Endothelial cell of umbilical vein (primary cell): ENCODE measurements at regions not wholly inside any gene's neighbourhood (a gene's known extent, or its start where the extent isn't known, plus 50 kb on each side); places are given as distances from the start of the nearest gene placed in this dataset.

Experiments
- BruUV-seq: library from RNA; stranded (reverse); fragments of 400-500 nt; replicated peaks from 2 replicates; lab custom pipeline; 2021; lab: Mats Ljungman, UMichigan
- CTCF ChIA-PET: fragments of 300-600, 350-600 bp; sonication (Branson Sonifier 250); formaldehyde crosslinking; loops from one replicate; lab custom pipeline; 2021; ENCODE audit warnings: antibody characterized with exemption, inconsistent platforms; lab: Charles Lee
- POLR2A ChIA-PET: fragments of 300-600, 350-600 bp; sonication (Branson Sonifier 250); formaldehyde crosslinking; loops from one replicate; lab custom pipeline; 2021; ENCODE audit warnings: antibody characterized with exemption, inconsistent platforms; lab: Charles Lee
- DNase-seq: peaks from one replicate; pipeline ENCODE4 v3.0.0-alpha.2; 2011; ENCODE audit warnings: low read depth, low spot score
- FAIRE-seq: peaks from 2 replicates; lab custom pipeline; 2011; peaks lifted over from hg19 to GRCh38; lab: Jason Lieb, UNC
- H2AFZ ChIP-seq: 2 replicates; pipeline ENCODE4 v1.6.0; 2012; ENCODE audit warnings: low read depth, low read length, control low read depth, inconsistent platforms
- H3K27ac ChIP-seq: 2 replicates; pipeline ENCODE4 v1.5.1; 2011; ENCODE audit warnings: low read depth, mild to moderate bottlenecking, control low read depth, low read length, moderate library complexity; ENCODE audit not compliant: insufficient read depth
- H3K27me3 ChIP-seq, 2 experiments: 2 replicates each; pipeline versions ENCODE4 v1.6.0 to v1.6.1; 2011; ENCODE audit warnings: low read length in 2 of 2, mixed read lengths in 1 of 2; ENCODE audit not compliant: control insufficient read depth in 2 of 2, insufficient read depth in 2 of 2
- H3K36me3 ChIP-seq, 2 experiments: 2 replicates in 1 of 2; 3 replicates in 1 of 2; pipeline ENCODE4 v1.5.1; 2011; ENCODE audit warnings: low read length in 2 of 2, mild to moderate bottlenecking in 1 of 2, moderate library complexity in 1 of 2; ENCODE audit not compliant: control insufficient read depth in 2 of 2, insufficient read depth in 2 of 2; ENCODE audit errors: extremely low read depth in 1 of 2
- H3K4me1 ChIP-seq: 3 replicates; pipeline ENCODE4 v1.5.1; 2011; ENCODE audit warnings: mild to moderate bottlenecking, low read length; ENCODE audit not compliant: control insufficient read depth, insufficient read depth; ENCODE audit errors: extremely low read depth
- H3K4me2 ChIP-seq: 2 replicates; pipeline ENCODE4 v1.6.1; 2011; ENCODE audit warnings: low read length, control low read depth, mixed read lengths; ENCODE audit not compliant: insufficient read depth
- H3K4me3 ChIP-seq, 3 experiments: fragments of 200-600 bp in 1 of 3; sonication (generic), shearing (Covaris generic) in 1 of 3; replicated peaks in 1 of 3; 2 replicates each; pipeline ENCODE4 v1.5.1; 2011 to 2016; ENCODE audit warnings: control low read depth in 3 of 3, low read length in 3 of 3, mild to moderate bottlenecking in 2 of 3, inconsistent platforms in 1 of 3, low read depth in 1 of 3, moderate library complexity in 1 of 3; ENCODE audit not compliant: insufficient read depth in 1 of 3
- H3K79me2 ChIP-seq: 2 replicates; pipeline ENCODE4 v1.6.0; 2012; ENCODE audit warnings: low read length, inconsistent platforms; ENCODE audit not compliant: control insufficient read depth, insufficient read depth
- H3K9ac ChIP-seq: replicated peaks from 2 replicates; pipeline ENCODE3; 2011; ENCODE audit warnings: low read length, control low read depth; ENCODE audit not compliant: insufficient read depth; ENCODE audit errors: extremely low read depth
- H3K9me1 ChIP-seq: replicated peaks from 3 replicates; pipeline ENCODE4 v1.6.0; 2011; ENCODE audit warnings: mild to moderate bottlenecking, low read length; ENCODE audit not compliant: control insufficient read depth, insufficient read depth; ENCODE audit errors: extremely low read depth
- H3K9me3 ChIP-seq: replicated peaks from 2 replicates; pipeline ENCODE4 v1.5.1; 2012; ENCODE audit warnings: low read length, inconsistent platforms; ENCODE audit not compliant: control insufficient read depth, insufficient read depth
- H4K20me1 ChIP-seq: replicated peaks from 2 replicates; pipeline ENCODE3; 2011; ENCODE audit warnings: mild to moderate bottlenecking, low read length; ENCODE audit not compliant: control insufficient read depth, insufficient read depth; ENCODE audit errors: extremely low read depth
- EZH2 ChIP-seq: IDR thresholded peaks from 2 replicates; pipeline ENCODE4 v1.6.1; 2012; ENCODE audit warnings: borderline replicate concordance, low read depth, mild to moderate bottlenecking, moderate library complexity, low read length, inconsistent platforms; ENCODE audit not compliant: severe bottlenecking
- FOS ChIP-seq: IDR thresholded peaks from 2 replicates; pipeline ENCODE4 v1.6.1; 2011; ENCODE audit warnings: mild to moderate bottlenecking, low read length, moderate library complexity, borderline replicate concordance; ENCODE audit not compliant: insufficient read depth
- GATA2 ChIP-seq: IDR thresholded peaks from 2 replicates; pipeline ENCODE4 v1.7.0; 2011; ENCODE audit warnings: low read depth, mild to moderate bottlenecking, moderate library complexity, mixed read lengths, low read length; ENCODE audit not compliant: insufficient read length, insufficient read depth
- JUN ChIP-seq: IDR thresholded peaks from 2 replicates; pipeline ENCODE4 v1.6.1; 2011; ENCODE audit warnings: borderline replicate concordance, low read depth; ENCODE audit not compliant: insufficient read length, insufficient read depth
- MYC ChIP-seq: IDR thresholded peaks from one replicate; pipeline ENCODE4 v1.6.1; 2011; ENCODE audit warnings: mild to moderate bottlenecking, low read depth, low read length
- POLR2A ChIP-seq: IDR thresholded peaks from 2 replicates; pipeline ENCODE4 v1.6.1; 2012; ENCODE audit warnings: low read depth, mild to moderate bottlenecking, control low read depth, low read length
- POLR2AphosphoS5 ChIP-seq: IDR thresholded peaks from 2 replicates; pipeline ENCODE4 v1.6.1; 2012; ENCODE audit warnings: low read depth, mild to moderate bottlenecking, control low read depth, low read length, moderate library complexity; ENCODE audit not compliant: insufficient read depth
- dilution Hi-C: fragments of 300-500 bp; cut with MboI; formaldehyde crosslinking; loops from one replicate; pipeline ENCODE4 v1.15.0; 2019; ENCODE audit warnings: low sequenced_read_pairs; ENCODE audit not compliant: extremely low pct_ligation_motif_present
- intact Hi-C: fragments of 100-400 bp; cut with micrococcal nuclease; formaldehyde crosslinking; loops from one replicate; pipeline ENCODE4 v1.10.0; 2022
- TF ChIP-seq, protein P1 (sequence below), 2 donors: IDR thresholded peaks; 1 replicate in 1 of 2; 2 replicates in 1 of 2; pipeline ENCODE4 v1.5.1; 2011; ENCODE audit warnings: low read length in 2 of 2, mild to moderate bottlenecking in 2 of 2, moderate library complexity in 2 of 2, control low read depth in 1 of 2, inconsistent platforms in 1 of 2, low read depth in 1 of 2; ENCODE audit not compliant: insufficient read depth in 1 of 2; ENCODE audit errors: extremely low read depth in 1 of 2
- TF ChIP-seq, protein P2 (sequence below): IDR thresholded peaks from 2 replicates; pipeline ENCODE4 v1.6.1; 2011; ENCODE audit not compliant: insufficient read depth, insufficient read length

DNA sequence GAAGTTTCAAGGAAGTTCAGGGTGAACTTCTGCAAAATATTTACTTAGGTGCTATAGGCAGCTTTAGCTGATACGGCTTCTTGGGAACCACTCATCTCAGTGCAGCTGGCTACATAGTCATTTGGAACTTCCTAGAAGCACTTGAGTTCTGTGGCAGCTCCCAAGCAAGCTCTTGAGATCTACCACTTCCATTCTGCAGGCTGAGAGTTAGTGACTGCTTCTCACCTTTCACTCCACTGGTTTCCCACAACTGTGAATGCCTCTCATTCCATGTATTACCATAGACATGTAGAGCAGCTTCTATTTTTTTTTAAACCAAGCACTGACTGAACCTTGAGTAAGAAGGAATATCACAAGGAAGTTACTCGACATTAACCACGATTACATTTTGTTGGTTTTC is 994.1 kb upstream of the ACVR2A start:
- H3K79me2 ChIP-seq: no peaks in the 10 kb centered on the region
- BruUV-seq: no TSS peak
- no peaks in the 10 kb centered on the region for H3K27me3 ChIP-seq
- no peaks in the 10 kb centered on the region for H3K4me1 ChIP-seq
- no peaks in the 10 kb centered on the region for H3K36me3 ChIP-seq
- H3K9me3 ChIP-seq: no peaks in the 10 kb centered on the region
- ChIA-PET CTCF (interaction anchor here (1.7 kb wide), 1 partner anchor 13 kb away, joined by 4 read pairs; no protein-coding TSS in a partner anchor), POLR2A (no interaction called here)
- FAIRE-seq: no peak
- no peak overlapping the region for H3K27ac ChIP-seq
- H3K9ac ChIP-seq: no peak overlapping the region
- no peak for TF ChIP-seq POLR2A
- no peak for TF ChIP-seq POLR2AphosphoS5
- TF ChIP-seq GATA2: no peak
- TF ChIP-seq, protein P1, sequence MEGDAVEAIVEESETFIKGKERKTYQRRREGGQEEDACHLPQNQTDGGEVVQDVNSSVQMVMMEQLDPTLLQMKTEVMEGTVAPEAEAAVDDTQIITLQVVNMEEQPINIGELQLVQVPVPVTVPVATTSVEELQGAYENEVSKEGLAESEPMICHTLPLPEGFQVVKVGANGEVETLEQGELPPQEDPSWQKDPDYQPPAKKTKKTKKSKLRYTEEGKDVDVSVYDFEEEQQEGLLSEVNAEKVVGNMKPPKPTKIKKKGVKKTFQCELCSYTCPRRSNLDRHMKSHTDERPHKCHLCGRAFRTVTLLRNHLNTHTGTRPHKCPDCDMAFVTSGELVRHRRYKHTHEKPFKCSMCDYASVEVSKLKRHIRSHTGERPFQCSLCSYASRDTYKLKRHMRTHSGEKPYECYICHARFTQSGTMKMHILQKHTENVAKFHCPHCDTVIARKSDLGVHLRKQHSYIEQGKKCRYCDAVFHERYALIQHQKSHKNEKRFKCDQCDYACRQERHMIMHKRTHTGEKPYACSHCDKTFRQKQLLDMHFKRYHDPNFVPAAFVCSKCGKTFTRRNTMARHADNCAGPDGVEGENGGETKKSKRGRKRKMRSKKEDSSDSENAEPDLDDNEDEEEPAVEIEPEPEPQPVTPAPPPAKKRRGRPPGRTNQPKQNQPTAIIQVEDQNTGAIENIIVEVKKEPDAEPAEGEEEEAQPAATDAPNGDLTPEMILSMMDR (IDR thresholded peaks at IDR 0.05; ENCODE audit: extremely low read depth in 1 of 2, insufficient read depth in 1 of 2, low read depth in 1 of 2, low read length in 2 of 2): no peak
- no peak for TF ChIP-seq MYC
- TF ChIP-seq JUN: no peak
- TF ChIP-seq FOS: no peak
- TF ChIP-seq, protein P2, sequence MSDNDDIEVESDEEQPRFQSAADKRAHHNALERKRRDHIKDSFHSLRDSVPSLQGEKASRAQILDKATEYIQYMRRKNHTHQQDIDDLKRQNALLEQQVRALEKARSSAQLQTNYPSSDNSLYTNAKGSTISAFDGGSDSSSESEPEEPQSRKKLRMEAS: no peak
- no peak for TF ChIP-seq EZH2
- no peak for DNase-seq
- intact Hi-C loops: no loop called here
- dilution Hi-C loops: no loop called here
- H3K9me1 ChIP-seq: no peaks in the 10 kb centered on the region
- no peak overlapping the region for H2AFZ ChIP-seq
- H3K4me2 ChIP-seq: no peak overlapping the region
- H3K4me3 ChIP-seq: no peak overlapping the region
- no peaks in the 10 kb centered on the region for H4K20me1 ChIP-seq
